Kasumi-1 (cell line): ENCODE measurements at regions not wholly inside any gene's neighbourhood (a gene's known extent, or its start where the extent isn't known, plus 50 kb on each side); places are given as distances from the start of the nearest gene placed in this dataset.

Experiments
- DNase-seq, 2 experiments: peaks; one replicate each; lab custom pipeline; 2025; lab: John Stamatoyannopoulos, UW

DNA sequence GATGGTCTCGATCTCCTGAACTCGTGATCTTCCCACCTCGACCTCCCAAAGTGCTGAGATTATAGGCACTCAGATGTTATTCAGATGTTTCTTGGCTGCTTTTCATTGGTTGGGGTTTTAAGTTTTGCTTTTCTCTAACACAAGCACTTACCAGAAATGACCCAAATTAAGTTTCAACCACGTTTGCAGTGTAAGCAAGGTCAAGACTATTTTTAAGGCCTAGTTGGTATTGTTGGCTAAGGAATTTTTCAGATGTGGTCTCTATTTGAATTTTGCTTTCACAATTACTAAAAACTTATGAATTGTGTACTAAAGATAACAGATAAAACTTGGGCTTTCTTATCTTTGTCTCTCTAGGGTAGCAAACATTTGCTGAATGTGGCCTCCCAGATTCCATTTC is 1756.9 kb upstream of the TENM3 start:
- DNase-seq, result no peak

DNA sequence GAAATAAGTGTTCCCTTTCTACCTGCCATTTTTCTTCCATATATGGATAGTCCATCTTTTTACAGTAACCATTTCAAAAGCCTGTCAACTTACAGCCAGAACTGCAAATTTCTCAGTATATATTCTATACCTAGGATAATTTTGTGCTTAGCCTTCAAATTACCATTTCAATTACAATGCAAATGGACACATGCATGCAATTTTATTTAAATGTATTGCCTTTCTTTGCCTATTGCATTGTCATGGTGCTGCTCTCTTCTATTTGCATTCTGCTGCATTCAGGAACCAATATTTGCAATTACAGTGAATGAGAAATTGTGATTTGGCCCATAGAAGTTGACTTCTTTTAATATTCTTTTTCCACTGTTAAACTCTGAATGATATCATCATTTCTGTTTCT is 1753.4 kb upstream of the TENM3 start:
- no peak for DNase-seq

DNA sequence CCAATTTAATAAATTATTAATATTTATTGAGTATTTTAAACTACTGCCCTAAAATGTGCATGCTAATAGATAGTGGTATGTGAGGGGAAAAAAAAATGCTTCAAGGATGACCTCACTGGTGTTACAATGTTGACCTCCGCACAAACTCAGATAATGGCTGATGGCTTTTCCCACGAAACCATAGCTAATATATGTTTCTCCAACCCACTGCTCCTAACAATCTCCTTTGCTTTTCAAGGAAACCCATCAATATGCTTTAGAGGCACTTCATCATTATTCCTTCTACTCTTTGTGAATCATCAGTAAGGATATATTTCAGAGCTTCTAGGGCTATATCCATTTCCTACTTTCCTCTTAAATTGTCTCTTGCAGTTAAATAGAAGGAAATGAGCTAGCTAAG is 1752.0 kb upstream of the TENM3 start:
- DNase-seq, result no peak

DNA sequence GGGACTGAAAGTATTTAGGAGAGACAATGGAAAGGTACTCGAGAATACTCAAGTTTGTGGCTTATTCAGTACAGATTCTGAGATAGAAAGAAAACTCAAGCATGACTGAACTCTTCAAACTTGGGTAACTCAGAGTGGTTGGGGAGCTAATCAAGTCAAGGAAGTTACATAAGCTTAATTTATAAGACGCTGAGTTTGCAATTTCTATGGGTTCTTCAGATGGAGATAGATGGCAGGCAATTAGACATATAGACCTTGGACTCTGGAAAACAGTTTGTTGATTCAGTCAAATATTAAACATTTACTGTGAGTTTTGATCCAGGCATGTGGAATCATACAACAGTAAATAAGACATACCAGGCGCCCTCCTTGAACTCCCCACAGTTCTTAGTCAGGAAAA is 1749.9 kb upstream of the TENM3 start:
- no peak for DNase-seq

- DNase-seq, result no peak
These were observed 1743.0 kb upstream of the TENM3 start for GRCh38 chr4:180500154-180500553.

DNA sequence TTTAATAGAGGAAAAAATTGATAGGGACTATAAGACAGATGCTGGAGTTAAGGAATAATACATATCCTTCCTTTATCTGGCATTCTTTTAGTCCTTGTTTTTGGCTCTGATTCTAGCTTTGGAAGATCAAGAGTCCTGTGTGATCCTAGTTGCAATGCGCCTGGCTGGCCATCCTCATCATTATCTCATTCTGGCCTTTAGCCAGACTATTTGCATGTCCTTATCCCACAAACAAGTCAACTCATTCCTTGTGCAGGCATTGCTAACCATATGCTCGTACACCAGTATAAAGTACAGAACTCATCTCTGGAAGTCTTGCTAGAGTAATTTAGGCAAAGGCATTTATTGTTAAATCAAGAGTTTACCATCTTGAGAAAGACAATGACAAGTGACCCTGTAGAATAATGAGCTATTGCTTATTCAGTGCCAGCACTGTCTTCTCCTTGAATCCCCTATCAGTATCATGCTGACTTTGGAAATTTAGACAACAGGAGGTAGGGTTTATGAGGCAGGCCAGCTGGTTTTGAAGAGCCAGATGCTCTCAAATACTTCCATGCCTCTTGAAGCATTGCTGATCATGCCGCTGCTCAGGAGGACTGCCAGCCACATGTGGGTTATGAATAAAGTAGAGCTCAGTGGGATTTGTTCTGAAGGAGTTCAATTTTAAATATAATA is 1730.3 kb upstream of the TENM3 start:
- no peak for DNase-seq

GRCh38 chr4:180518906-180519305 is 1724.3 kb upstream of the TENM3 start:
- DNase-seq, result no peak

- no peak for DNase-seq
These were observed 1722.0 kb upstream of the TENM3 start for GRCh38 chr4:180521181-180521580.

GRCh38 chr4:180525523-180526077 is 1717.6 kb upstream of the TENM3 start:
- no peak for DNase-seq

- no peak for DNase-seq
These were observed 1715.2 kb upstream of the TENM3 start for GRCh38 chr4:180528003-180528402.

GRCh38 chr4:180530787-180531186 is 1712.4 kb upstream of the TENM3 start:
- no peak for DNase-seq

GRCh38 chr4:180532691-180533090 is 1710.5 kb upstream of the TENM3 start:
- no peak for DNase-seq

- DNase-seq, result no peak
These were observed 1704.7 kb upstream of the TENM3 start for GRCh38 chr4:180538384-180539057.

DNA sequence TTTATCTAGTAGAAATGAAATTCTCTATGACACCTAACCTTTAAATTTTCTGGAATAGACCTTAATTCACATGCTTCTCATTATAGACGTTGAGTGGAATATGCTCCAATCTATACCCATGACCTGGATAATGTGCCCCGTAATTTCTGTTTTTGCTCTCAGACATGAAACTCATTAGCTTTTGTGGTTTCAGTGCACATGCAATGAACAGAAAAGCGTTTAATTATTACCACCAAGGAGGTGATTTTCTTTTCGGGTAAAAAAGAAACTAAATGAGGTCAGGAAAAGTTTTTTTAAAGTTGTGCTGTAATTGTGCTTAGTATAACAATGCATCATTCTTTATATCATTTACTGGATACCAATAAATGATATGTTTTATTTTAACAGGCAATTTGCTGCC is 1703.9 kb upstream of the TENM3 start:
- no peak for DNase-seq

DNA sequence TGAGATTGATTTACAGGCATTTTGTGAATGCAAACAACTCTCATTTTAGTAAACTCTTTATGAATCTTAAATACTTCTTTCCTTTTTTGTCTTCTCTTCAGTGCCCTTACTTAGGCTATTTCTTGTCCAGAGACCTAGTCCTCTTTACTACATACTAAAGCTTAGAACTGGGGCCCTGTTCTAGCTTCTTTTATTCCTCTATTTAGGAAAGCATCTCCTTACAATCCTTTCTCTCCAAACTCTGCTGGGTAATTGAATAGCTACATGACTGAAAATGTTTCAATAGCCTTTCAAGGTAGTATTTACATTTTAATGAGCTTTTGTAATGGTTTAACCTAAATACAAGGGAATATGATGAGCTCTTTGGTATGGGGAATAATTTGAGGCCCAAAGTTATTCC is 1701.5 kb upstream of the TENM3 start:
- DNase-seq, result no peak

DNA sequence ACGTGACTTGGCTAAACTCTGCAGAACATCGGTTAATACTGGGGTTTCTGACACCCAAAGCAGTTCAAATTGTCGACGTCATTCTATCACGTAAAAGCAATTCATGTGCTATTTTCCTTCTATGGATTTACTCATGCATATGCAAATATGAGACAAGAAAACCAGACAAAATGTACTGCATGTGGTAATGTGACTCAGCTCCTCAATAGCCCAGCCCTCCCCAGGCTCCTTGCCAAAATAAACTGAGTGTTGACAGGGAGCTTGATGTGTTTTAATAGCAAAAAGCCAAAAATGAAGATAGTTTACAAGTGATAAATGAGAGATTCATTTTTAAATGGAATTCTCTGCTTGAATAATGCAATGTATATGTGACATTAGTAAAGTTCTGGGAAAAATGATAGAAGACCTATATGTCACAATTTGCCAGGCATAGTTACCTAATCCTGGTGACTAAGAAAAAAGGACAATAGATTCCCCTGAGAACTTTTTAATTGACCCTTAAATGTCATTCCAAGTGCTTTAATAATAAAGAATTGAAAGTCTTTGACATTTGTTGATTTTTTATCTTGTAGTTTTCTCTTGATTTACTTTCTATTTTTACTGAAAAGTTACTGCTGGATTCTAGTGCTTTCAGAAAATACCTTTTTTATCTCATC is 1700.6 kb upstream of the TENM3 start:
- DNase-seq, result no peak

- no peak for DNase-seq
These were observed 1693.1 kb upstream of the TENM3 start for GRCh38 chr4:180550106-180550505.

GRCh38 chr4:180557348-180557747 is 1685.9 kb upstream of the TENM3 start:
- no peak for DNase-seq

DNA sequence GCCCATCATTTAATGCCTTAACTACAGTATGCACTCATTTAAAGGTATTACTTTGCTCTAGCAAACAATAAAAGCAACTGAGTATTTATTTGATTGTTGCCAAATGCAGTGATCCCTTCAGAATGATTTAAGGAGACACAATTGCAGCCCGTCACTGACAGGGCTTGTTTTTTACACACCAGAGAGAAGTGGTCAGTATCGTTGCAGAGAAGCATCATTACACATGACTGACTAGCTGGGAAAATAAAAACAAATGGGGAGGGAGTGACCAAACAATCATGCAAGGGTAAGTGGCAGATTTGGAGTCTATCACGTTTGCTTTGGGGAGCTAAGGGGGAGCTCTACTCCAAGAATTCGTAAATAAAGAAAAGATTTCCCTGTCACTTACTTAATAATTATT is 1685.3 kb upstream of the TENM3 start:
- DNase-seq, result no peak

GRCh38 chr4:180558427-180558826 is 1684.8 kb upstream of the TENM3 start:
- DNase-seq, result no peak

GRCh38 chr4:180560896-180561295 is 1682.3 kb upstream of the TENM3 start:
- DNase-seq, result peak; percentile 53 to 66

DNA sequence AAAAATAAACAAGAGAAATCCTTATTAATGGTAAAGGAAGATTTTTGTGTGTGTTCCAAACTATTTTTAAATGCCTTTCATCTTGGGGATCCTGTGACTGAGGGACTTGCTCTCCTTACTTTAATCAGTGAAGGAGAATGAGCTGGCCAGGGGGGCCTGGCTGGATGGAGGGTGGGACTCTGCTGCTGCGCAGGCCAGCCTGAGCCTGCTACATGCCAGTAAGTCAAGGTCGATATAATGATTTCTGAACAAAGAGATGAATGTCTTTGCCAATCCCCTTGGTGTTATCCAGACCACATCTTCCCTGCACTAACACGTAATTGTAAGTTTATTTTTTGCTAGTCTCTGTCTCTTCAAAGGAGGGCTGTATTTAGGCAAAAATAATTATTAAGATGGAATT is 1679.2 kb upstream of the TENM3 start:
- no peak for DNase-seq

- DNase-seq, result no peak
These were observed 1678.8 kb upstream of the TENM3 start for GRCh38 chr4:180564448-180564847.
